Lower leg skin (tissue), 3 donors: ENCODE measurements at regions not wholly inside any gene's neighbourhood (a gene's known extent, or its start where the extent isn't known, plus 50 kb on each side); places are given as distances from the start of the nearest gene placed in this dataset.

ENCODE experiments used
- POLR2A ChIP-seq, 2 donors: fragments of 450-650 bp; IDR thresholded peaks; one replicate each; pipeline ENCODE4 v1.6.1; 2016 to 2017; ENCODE audit warnings: antibody characterized with exemption in 2 of 2, mild to moderate bottlenecking in 1 of 2, moderate library complexity in 1 of 2
- TF ChIP-seq, protein P1 (sequence below), 3 donors: fragments of 450-650 bp; IDR thresholded peaks; one replicate each; pipeline ENCODE4 v1.5.1; 2016; ENCODE audit warnings: antibody characterized with exemption in 3 of 3, mild to moderate bottlenecking in 3 of 3, moderate library complexity in 2 of 3

DNA sequence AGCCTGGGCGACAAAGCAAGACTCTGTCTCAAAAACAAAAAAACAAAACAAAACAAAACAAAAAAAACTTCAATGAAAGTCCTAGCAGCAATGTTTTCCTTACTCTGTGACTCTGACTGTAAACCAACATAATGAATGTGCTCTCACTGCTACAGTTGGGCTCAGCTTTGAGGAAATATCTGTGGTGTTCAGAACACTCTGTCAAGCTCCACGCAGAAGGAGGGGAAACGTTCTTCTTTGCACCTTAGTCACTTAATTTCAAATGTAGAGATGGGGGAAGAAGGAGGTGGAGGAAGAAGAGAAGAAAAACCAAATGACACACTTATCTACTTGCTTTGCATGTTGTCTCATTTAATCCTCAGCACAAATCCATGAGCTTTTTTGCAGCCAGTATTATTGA is 107.1 kb upstream of the UBE3A start:
- TF ChIP-seq, protein P1, sequence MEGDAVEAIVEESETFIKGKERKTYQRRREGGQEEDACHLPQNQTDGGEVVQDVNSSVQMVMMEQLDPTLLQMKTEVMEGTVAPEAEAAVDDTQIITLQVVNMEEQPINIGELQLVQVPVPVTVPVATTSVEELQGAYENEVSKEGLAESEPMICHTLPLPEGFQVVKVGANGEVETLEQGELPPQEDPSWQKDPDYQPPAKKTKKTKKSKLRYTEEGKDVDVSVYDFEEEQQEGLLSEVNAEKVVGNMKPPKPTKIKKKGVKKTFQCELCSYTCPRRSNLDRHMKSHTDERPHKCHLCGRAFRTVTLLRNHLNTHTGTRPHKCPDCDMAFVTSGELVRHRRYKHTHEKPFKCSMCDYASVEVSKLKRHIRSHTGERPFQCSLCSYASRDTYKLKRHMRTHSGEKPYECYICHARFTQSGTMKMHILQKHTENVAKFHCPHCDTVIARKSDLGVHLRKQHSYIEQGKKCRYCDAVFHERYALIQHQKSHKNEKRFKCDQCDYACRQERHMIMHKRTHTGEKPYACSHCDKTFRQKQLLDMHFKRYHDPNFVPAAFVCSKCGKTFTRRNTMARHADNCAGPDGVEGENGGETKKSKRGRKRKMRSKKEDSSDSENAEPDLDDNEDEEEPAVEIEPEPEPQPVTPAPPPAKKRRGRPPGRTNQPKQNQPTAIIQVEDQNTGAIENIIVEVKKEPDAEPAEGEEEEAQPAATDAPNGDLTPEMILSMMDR (IDR thresholded peaks at IDR 0.05) = no peak
- TF ChIP-seq POLR2A (IDR thresholded peaks at IDR 0.05) = no peak
